Osteoblast (primary cell): ENCODE measurements at regions not wholly inside any gene's neighbourhood (a gene's known extent, or its start where the extent isn't known, plus 50 kb on each side); places are given as distances from the start of the nearest gene placed in this dataset.

Experiments used
- DNase-seq: peaks from one replicate; pipeline ENCODE4 v3.0.0; 2011; ENCODE audit warnings: low spot score, mixed read lengths; ENCODE audit not compliant: insufficient read length; ENCODE audit errors: missing footprints
- H2AFZ ChIP-seq: 2 replicates; pipeline ENCODE4 v1.6.0; 2011; ENCODE audit warnings: mild to moderate bottlenecking, low read length
- H3K27ac ChIP-seq: 2 replicates; pipeline ENCODE4 v1.5.1; 2011; ENCODE audit warnings: mild to moderate bottlenecking, low read depth, low read length, moderate library complexity
- H3K27me3 ChIP-seq: 2 replicates; pipeline ENCODE4 v1.6.0; 2012; ENCODE audit warnings: mild to moderate bottlenecking, control low read depth, inconsistent platforms, low read length, moderate library complexity; ENCODE audit not compliant: insufficient read depth
- H3K36me3 ChIP-seq: 2 replicates; pipeline ENCODE4 v1.5.1; 2011; ENCODE audit warnings: mild to moderate bottlenecking, low read length, control low read depth, moderate library complexity; ENCODE audit not compliant: insufficient read depth
- H3K4me1 ChIP-seq: 2 replicates; pipeline ENCODE4 v1.5.1; 2011; ENCODE audit warnings: mild to moderate bottlenecking, low read length, control low read depth, moderate library complexity; ENCODE audit not compliant: insufficient read depth
- H3K4me2 ChIP-seq: 2 replicates; pipeline ENCODE4 v1.6.0; 2011; ENCODE audit warnings: mild to moderate bottlenecking, low read length; ENCODE audit not compliant: insufficient read depth
- H3K4me3 ChIP-seq: fragments of 200-600 bp; sonication (generic); 3 replicates; pipeline ENCODE4 v1.5.1; 2012; ENCODE audit warnings: mild to moderate bottlenecking, low read length, inconsistent platforms; ENCODE audit not compliant: insufficient read depth
- H3K79me2 ChIP-seq: 2 replicates; pipeline ENCODE4 v1.6.0; 2012; ENCODE audit warnings: mild to moderate bottlenecking, low read length, control low read depth, inconsistent platforms; ENCODE audit not compliant: insufficient read depth
- H3K9me3 ChIP-seq: 2 replicates; pipeline ENCODE4 v1.5.1; 2011; ENCODE audit warnings: low read depth, low read length, control low read depth
- H4K20me1 ChIP-seq: 2 replicates; pipeline ENCODE4 v1.6.0; 2012; ENCODE audit warnings: mild to moderate bottlenecking, low read length, control low read depth; ENCODE audit not compliant: insufficient read depth
- TF ChIP-seq, protein P1 (sequence below): IDR thresholded peaks from 2 replicates; pipeline ENCODE4 v1.5.1; 2011; ENCODE audit warnings: mild to moderate bottlenecking, low read depth, low read length, moderate library complexity; ENCODE audit errors: extremely low read depth

DNA sequence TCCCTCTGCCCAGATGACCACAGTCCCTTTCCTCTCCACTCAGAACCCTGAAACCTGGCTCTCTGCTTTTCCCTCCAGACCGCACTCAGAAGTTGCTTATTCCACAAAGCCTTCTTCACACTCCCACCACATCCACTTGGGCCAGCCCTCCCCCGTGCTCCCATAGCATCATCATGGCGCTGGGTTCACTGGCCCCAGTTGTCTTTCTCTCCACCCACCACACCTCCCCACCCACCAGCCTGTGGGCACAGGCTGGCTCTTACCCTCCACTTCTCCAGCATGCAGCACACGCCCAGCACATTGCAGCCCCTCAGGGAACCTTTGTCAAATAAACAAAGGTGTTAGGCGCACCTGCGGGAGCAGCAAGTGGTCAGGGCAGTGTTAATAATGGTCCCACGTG is 130.0 kb downstream of the KATNIP start:
- DNase-seq = no peak
- H3K4me3 ChIP-seq = no peak overlapping the region
- H3K36me3 ChIP-seq = peaks cover 7% of the 10 kb centered on the region
- no peaks in the 10 kb centered on the region for H4K20me1 ChIP-seq
- H3K27me3 ChIP-seq = no peaks in the 10 kb centered on the region
- H3K9me3 ChIP-seq = no peaks in the 10 kb centered on the region
- TF ChIP-seq, protein P1, sequence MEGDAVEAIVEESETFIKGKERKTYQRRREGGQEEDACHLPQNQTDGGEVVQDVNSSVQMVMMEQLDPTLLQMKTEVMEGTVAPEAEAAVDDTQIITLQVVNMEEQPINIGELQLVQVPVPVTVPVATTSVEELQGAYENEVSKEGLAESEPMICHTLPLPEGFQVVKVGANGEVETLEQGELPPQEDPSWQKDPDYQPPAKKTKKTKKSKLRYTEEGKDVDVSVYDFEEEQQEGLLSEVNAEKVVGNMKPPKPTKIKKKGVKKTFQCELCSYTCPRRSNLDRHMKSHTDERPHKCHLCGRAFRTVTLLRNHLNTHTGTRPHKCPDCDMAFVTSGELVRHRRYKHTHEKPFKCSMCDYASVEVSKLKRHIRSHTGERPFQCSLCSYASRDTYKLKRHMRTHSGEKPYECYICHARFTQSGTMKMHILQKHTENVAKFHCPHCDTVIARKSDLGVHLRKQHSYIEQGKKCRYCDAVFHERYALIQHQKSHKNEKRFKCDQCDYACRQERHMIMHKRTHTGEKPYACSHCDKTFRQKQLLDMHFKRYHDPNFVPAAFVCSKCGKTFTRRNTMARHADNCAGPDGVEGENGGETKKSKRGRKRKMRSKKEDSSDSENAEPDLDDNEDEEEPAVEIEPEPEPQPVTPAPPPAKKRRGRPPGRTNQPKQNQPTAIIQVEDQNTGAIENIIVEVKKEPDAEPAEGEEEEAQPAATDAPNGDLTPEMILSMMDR = no peak
- H3K79me2 ChIP-seq = no peaks in the 10 kb centered on the region
- H2AFZ ChIP-seq = no peak overlapping the region
- peaks cover 11% of the 10 kb centered on the region for H3K4me1 ChIP-seq
- H3K4me2 ChIP-seq = no peak overlapping the region
- H3K27ac ChIP-seq = no peak overlapping the region

DNA sequence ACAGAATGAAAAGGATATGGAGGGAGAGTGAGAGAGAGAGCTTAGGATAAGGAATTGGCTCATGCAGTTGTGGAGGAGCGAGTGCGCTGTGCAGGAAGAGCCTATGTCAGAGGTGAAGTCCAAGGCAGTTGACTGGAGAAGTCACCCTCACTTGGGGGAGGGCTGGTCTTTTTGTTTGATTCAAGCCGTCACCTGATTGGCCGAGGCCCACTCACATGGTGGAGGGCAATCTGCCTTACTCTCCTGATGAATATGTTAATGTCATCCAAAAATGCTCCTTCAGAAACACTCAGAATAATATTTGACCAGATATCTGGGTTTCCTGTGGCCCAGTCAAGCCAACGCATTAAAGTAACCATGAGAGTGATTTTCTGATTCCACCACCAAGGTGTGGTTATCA is 131.7 kb downstream of the KATNIP start:
- peaks cover 7% of the 10 kb centered on the region for H3K36me3 ChIP-seq
- no peak overlapping the region for H3K27ac ChIP-seq
- H3K4me3 ChIP-seq = no peak overlapping the region
- H3K4me1 ChIP-seq = peaks cover 6% of the 10 kb centered on the region
- H4K20me1 ChIP-seq = peaks cover 4% of the 10 kb centered on the region
- H3K9me3 ChIP-seq = no peaks in the 10 kb centered on the region
- no peak overlapping the region for H2AFZ ChIP-seq
- no peak overlapping the region for H3K4me2 ChIP-seq
- TF ChIP-seq, protein P1 = no peak
- H3K79me2 ChIP-seq = no peaks in the 10 kb centered on the region
- no peak for DNase-seq
- no peaks in the 10 kb centered on the region for H3K27me3 ChIP-seq

GRCh38 chr16:27684047-27684446 is 134.1 kb downstream of the KATNIP start:
- Histone ChIP-seq H3K36me3 (no peaks in the 10 kb centered on the region), H3K4me1 (no peaks in the 10 kb centered on the region), H3K9me3 (no peaks in the 10 kb centered on the region), H3K79me2 (no peaks in the 10 kb centered on the region), H4K20me1 (peaks cover 4% of the 10 kb centered on the region), H3K4me2 (no peak overlapping the region), H2AFZ (no peak overlapping the region), H3K27me3 (no peaks in the 10 kb centered on the region), H3K4me3 (no peak overlapping the region), H3K27ac (no peak overlapping the region)
- no peak for DNase-seq
- TF ChIP-seq, protein P1 = no peak

- Histone ChIP-seq H2AFZ (no peak overlapping the region), H3K36me3 (no peaks in the 10 kb centered on the region), H3K27me3 (no peaks in the 10 kb centered on the region), H4K20me1 (peaks cover 4% of the 10 kb centered on the region), H3K9me3 (no peaks in the 10 kb centered on the region), H3K79me2 (no peaks in the 10 kb centered on the region), H3K4me3 (no peak overlapping the region), H3K4me1 (no peaks in the 10 kb centered on the region), H3K27ac (no peak overlapping the region), H3K4me2 (no peak overlapping the region)
- no peak for DNase-seq
- TF ChIP-seq, protein P1 = no peak
Observed at GRCh38 chr16:27685807-27686206, 135.9 kb downstream of the KATNIP start.
